Retinal pigment epithelial cell (primary cell): ENCODE measurements at regions not wholly inside any gene's neighbourhood (a gene's known extent, or its start where the extent isn't known, plus 50 kb on each side); places are given as distances from the start of the nearest gene placed in this dataset.

Experiments
- DNase-seq: peaks from one replicate; pipeline ENCODE4 v3.0.0-alpha.2; 2010; ENCODE audit warnings: low read depth
- H3K4me3 ChIP-seq: 2 replicates; pipeline ENCODE4 v1.5.1; 2011; ENCODE audit warnings: mild to moderate bottlenecking, low read length, control low read depth, moderate library complexity
- TF ChIP-seq, protein P1 (sequence below): conservative IDR thresholded peaks from 2 replicates; pipeline ENCODE4 v1.5.1; 2011; ENCODE audit warnings: low read depth, low read length, control low read depth, inconsistent platforms

- TF ChIP-seq, protein P1, sequence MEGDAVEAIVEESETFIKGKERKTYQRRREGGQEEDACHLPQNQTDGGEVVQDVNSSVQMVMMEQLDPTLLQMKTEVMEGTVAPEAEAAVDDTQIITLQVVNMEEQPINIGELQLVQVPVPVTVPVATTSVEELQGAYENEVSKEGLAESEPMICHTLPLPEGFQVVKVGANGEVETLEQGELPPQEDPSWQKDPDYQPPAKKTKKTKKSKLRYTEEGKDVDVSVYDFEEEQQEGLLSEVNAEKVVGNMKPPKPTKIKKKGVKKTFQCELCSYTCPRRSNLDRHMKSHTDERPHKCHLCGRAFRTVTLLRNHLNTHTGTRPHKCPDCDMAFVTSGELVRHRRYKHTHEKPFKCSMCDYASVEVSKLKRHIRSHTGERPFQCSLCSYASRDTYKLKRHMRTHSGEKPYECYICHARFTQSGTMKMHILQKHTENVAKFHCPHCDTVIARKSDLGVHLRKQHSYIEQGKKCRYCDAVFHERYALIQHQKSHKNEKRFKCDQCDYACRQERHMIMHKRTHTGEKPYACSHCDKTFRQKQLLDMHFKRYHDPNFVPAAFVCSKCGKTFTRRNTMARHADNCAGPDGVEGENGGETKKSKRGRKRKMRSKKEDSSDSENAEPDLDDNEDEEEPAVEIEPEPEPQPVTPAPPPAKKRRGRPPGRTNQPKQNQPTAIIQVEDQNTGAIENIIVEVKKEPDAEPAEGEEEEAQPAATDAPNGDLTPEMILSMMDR: no peak
- no peak for DNase-seq
- no peak overlapping the region for H3K4me3 ChIP-seq
These were observed 95.3 kb downstream of the COPS8 start for GRCh38 chr2:237180987-237181386.

DNA sequence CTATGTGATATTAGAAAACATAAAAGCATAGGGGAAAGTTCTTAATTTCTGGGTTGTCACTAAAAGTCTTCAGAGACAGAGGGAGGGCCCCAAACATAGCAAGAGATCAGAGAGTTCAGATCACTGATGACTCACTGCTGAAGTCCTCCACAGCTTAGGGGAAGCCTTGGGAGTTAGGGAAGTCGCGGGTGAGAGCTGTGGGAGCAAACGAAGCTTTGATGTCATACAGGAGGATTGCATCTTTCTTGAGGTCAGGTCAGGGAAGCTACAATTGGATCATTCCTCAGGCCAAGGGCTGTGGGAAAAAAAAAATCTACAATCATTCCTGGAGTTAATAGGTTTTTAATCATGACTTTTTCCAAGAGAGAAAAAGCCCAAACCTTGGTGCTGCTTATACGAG lies 96.2 kb downstream of the COPS8 start:
- TF ChIP-seq, protein P1: no peak
- peak; percentile 22 for DNase-seq
- no peak overlapping the region for H3K4me3 ChIP-seq

- TF ChIP-seq, protein P1: no peak
- no peak overlapping the region for H3K4me3 ChIP-seq
- no peak for DNase-seq
These were observed 96.9 kb downstream of the COPS8 start for GRCh38 chr2:237182422-237183123.

DNA sequence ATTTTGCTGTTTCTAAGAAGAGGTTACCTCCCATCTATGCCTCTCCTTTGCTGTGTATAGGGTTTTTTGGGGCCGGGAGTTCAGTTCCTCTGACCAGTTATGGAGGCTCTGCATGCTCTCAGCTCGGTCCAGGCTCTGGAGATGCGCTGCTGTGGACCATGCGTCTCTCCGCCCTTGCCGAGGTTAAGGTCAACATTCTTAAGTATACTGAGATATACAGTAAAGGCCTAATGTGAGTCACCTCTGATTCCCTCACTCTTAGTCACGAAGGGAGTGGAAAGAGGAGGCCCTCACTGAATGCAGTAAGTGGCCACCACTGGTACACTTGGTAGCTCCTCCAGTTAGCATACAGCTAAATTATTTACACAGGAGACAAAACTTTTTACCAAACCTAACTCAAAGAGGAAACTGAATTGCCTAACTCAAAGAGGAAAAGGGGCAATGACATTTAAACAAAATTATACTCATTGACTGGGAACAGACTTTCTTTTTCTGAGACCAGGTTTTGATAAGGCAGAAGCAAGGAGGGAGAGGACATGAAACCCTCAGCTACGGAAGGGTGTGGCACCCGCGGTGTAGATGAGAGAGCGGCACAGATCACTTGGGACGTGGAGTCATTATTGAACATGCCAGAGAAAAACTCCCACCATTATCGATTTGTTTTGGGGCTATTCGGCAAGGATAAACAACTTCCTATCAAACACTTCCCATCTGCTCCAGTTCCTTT lies 98.7 kb downstream of the COPS8 start:
- TF ChIP-seq, protein P1: no peak
- DNase-seq: no peak
- no peak overlapping the region for H3K4me3 ChIP-seq

DNA sequence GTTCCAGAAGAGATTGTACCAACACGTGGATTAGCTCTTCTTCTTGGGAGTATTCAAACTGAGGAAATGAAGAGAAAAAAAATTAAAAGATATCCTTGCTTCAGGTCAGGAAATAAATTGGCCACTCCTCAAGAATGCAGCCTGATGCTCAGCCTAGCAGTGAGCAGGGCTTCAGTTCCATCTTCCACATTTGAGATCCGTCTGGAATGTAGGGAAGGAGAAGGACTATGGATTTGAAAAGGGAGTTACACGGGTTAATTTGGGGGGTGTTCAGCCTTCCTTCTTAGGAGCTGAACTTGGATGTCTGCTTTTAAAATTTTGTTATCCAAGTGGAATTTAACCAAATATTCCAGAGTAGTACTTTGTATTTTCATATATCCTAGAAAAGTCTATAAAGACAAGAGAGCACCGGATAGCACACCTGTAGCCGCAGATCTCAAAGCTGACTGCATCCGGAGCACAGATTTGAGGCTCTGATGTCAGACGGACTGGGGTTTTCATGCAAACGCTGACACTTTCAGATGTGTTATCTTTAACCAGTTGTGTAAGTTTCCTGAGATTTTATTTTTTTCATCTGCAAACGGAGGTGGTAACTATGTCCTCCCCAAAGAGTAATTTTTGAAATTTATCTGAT lies 99.3 kb downstream of the COPS8 start:
- no peak overlapping the region for H3K4me3 ChIP-seq
- no peak for DNase-seq
- TF ChIP-seq, protein P1: no peak

- no peak for DNase-seq
- H3K4me3 ChIP-seq: no peak overlapping the region
- TF ChIP-seq, protein P1: no peak
These were observed 99.8 kb downstream of the COPS8 start for GRCh38 chr2:237185553-237185925.

GRCh38 chr2:237189799-237190198 lies 104.1 kb downstream of the COPS8 start:
- TF ChIP-seq, protein P1: no peak
- no peak overlapping the region for H3K4me3 ChIP-seq
- DNase-seq: no peak
